ENCODE measurements at regions not wholly inside any gene's neighbourhood (a gene's known extent, or its start where the extent isn't known, plus 50 kb on each side); places are given as distances from the start of the nearest gene placed in this dataset.

- TF ChIP-seq CTCF (IDR thresholded peaks at IDR 0.05): no peak
- no peaks in the 10 kb centered on the region for H3K9me3 ChIP-seq
- intact Hi-C loops (cut with DNase I): no loop called here
These were observed 250.6 kb upstream of the NR5A2 start for GRCh38 chr1:199776768-199777497.

GRCh38 chr1:199778324-199778955, 249.1 kb upstream of the NR5A2 start:
- no peak for DNase-seq (ENCODE audit: low spot score in 2 of 2)
- Histone ChIP-seq H3K27me3 (no peaks in the 10 kb centered on the region), H3K27ac (no peak overlapping the region), H3K4me3 (no peak overlapping the region), H3K4me1 (no peaks in the 10 kb centered on the region), H3K36me3 (no peaks in the 10 kb centered on the region), H3K9me3 (no peaks in the 10 kb centered on the region)
- intact Hi-C loops (cut with DNase I): no loop called here
- no peak for TF ChIP-seq CTCF (IDR thresholded peaks at IDR 0.05)

More at GRCh38 chr1:199776768-199777497, 250.6 kb upstream of the NR5A2 start:
- H3K27ac ChIP-seq: no peak overlapping the region
- H3K36me3 ChIP-seq: no peaks in the 10 kb centered on the region
- H3K27me3 ChIP-seq: no peaks in the 10 kb centered on the region
- H3K4me1 ChIP-seq: no peaks in the 10 kb centered on the region
- no peak overlapping the region for H3K4me3 ChIP-seq
- DNase-seq (ENCODE audit: low spot score in 2 of 2): no peak

GRCh38 chr1:199780091-199780490, 247.4 kb upstream of the NR5A2 start:
- Histone ChIP-seq H3K4me1 (no peaks in the 10 kb centered on the region), H3K27me3 (no peaks in the 10 kb centered on the region), H3K4me3 (no peak overlapping the region), H3K36me3 (no peaks in the 10 kb centered on the region), H3K9me3 (no peaks in the 10 kb centered on the region), H3K27ac (no peak overlapping the region)
- intact Hi-C loops (cut with DNase I): no loop called here
- no peak for DNase-seq (ENCODE audit: low spot score in 2 of 2)
- no peak for TF ChIP-seq CTCF (IDR thresholded peaks at IDR 0.05)

- no peaks in the 10 kb centered on the region for H3K4me1 ChIP-seq
- DNase-seq (ENCODE audit: low spot score in 2 of 2): no peak
- H3K4me3 ChIP-seq: no peak overlapping the region
- no peaks in the 10 kb centered on the region for H3K9me3 ChIP-seq
- no peaks in the 10 kb centered on the region for H3K36me3 ChIP-seq
- no peak for TF ChIP-seq CTCF (IDR thresholded peaks at IDR 0.05)
- intact Hi-C loops (cut with DNase I): no loop called here
- H3K27ac ChIP-seq: no peak overlapping the region
- no peaks in the 10 kb centered on the region for H3K27me3 ChIP-seq
These were observed 246.4 kb upstream of the NR5A2 start for GRCh38 chr1:199780948-199781670.

- Histone ChIP-seq H3K4me3 (no peak overlapping the region), H3K36me3 (no peaks in the 10 kb centered on the region), H3K9me3 (no peaks in the 10 kb centered on the region), H3K27ac (no peak overlapping the region), H3K27me3 (no peaks in the 10 kb centered on the region), H3K4me1 (no peaks in the 10 kb centered on the region)
- intact Hi-C loops (cut with DNase I): no loop called here
- no peak for TF ChIP-seq CTCF (IDR thresholded peaks at IDR 0.05)
- DNase-seq (ENCODE audit: low spot score in 2 of 2): no peak
These were observed 243.2 kb upstream of the NR5A2 start for GRCh38 chr1:199784138-199784895.

Measured in ascending aorta (tissue), 2 donors.